ENCODE measurements at regions not wholly inside any gene's neighbourhood (a gene's known extent, or its start where the extent isn't known, plus 50 kb on each side); places are given as distances from the start of the nearest gene placed in this dataset.
"Not testable (repeated sequence)": the region's sequence is repeated elsewhere in the genome, so short reads cannot be mapped to it uniquely, and the experiment has no call there.

GRCh38 chr16:87160234-87160636 lies 157.0 kb downstream of the C16orf95 start:
- ChIA-PET POLR2A (interaction anchor here (0.9 kb wide), 1 partner anchor 10 kb away, joined by 3 read pairs; no protein-coding TSS in a partner anchor), CTCF (interaction anchor here (0.8 kb wide), 1 partner anchor 456 kb away, joined by 3 read pairs; no protein-coding TSS in a partner anchor)
- H3K27me3 Mint-ChIP-seq (ENCODE audit: low read depth), result peaks cover 3% of the 10 kb centered on the region; the same call in 1 of the 2 replicates
- TF ChIP-seq GTF2I (CRISPR knock-in tag; conservative IDR thresholded peaks at IDR 0.05), result no peak
- H3K9me3 Mint-ChIP-seq, result peaks cover 5% of the 10 kb centered on the region
- ATAC-seq (no peak), DNase-seq (ENCODE audit: low spot score) (no peak)
- H3K36me3 Mint-ChIP-seq, result no peaks in the 10 kb centered on the region
- H3K27ac Mint-ChIP-seq, result no peak overlapping the region
- no peak overlapping the region for H3K4me3 Mint-ChIP-seq
- H3K4me1 Mint-ChIP-seq, result 0 out of 2 replicates have a peak, but pooled peaks cover 2% of the 10 kb centered on the region

DNA sequence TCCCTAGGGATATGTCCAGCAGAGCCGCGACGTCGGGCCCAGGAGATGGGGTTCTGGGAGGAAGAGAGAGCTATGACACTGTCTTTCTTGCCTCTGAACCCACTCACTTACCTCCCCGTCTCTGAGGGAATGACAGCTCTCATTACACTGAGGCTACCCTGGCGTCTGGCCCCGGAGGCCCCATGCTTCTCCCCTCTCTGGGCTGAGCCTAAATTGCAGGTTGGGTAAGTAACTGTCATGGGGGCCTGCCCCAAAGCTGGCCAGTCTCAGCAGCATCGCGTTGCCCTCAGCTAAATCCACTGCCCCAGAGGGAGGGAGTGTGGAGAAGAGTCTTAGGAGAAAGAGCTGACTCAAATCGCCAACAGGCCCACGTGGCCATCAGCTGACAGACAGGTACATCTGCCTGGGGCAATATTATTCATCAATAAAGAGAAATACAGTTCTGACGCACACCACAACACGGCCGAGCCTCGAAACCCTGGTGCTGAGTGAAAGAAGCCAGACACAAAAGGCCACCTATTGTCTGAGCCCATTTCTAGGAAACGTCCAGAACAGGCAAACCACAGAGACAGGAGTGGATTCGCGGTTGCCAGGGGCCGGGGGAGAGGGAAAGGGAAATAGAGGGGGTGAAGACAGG lies 156.4 kb downstream of the C16orf95 start:
- H3K27ac Mint-ChIP-seq, result no peak overlapping the region
- ATAC-seq (no peak), DNase-seq (ENCODE audit: low spot score) (no peak)
- no peak overlapping the region for H3K4me3 Mint-ChIP-seq
- 0 out of 2 replicates have a peak, but pooled peaks cover 2% of the 10 kb centered on the region for H3K4me1 Mint-ChIP-seq
- TF ChIP-seq SMAD3 (CRISPR knock-in tag; IDR thresholded peaks at IDR 0.05; ENCODE audit: borderline replicate concordance) (no peak), ETV6 (CRISPR knock-in tag; IDR thresholded peaks at IDR 0.05) (no peak), CBFB (CRISPR knock-in tag; IDR thresholded peaks at IDR 0.05; ENCODE audit: low read depth) (no peak)
- TF ChIP-seq, protein P1, sequence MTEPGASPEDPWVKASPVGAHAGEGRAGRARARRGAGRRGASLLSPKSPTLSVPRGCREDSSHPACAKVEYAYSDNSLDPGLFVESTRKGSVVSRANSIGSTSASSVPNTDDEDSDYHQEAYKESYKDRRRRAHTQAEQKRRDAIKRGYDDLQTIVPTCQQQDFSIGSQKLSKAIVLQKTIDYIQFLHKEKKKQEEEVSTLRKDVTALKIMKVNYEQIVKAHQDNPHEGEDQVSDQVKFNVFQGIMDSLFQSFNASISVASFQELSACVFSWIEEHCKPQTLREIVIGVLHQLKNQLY (CRISPR knock-in tag; IDR thresholded peaks at IDR 0.05), result no peak
- POLR2A ChIA-PET, result interaction anchor here (0.9 kb wide), 1 partner anchor 11 kb away, joined by 3 read pairs; no protein-coding TSS in a partner anchor
- peaks cover 3% of the 10 kb centered on the region; the same call in 1 of the 2 replicates for H3K27me3 Mint-ChIP-seq (ENCODE audit: low read depth)
- peaks cover 3% of the 10 kb centered on the region; the same call in 1 of the 2 replicates for H3K9me3 Mint-ChIP-seq
- no peaks in the 10 kb centered on the region for H3K36me3 Mint-ChIP-seq
- CTCF ChIA-PET, result interaction anchor here (0.8 to 1.3 kb wide), 2 partner anchors 84 to 456 kb away, joined by 3 read pairs; no protein-coding TSS in a partner anchor

DNA sequence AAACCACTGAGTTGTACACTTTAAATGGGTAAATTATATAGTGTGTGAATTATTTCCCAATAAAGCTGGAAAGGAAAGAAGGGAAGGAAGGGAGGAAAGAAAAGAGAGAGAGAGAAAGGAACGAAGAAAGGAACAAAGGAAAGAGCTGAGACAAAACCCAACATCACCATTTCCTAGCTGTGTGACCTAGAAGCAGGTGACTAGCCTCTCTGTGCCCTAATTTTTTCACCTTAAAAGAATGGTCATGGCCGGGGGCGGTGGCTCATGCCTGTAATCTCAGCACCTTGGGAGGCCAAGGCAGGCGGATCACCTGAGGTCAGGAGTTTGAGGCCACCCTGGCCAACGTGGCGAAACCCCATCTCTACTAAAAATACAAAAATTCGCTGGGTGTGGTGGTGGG lies 155.8 kb downstream of the C16orf95 start:
- CTCF ChIA-PET, result interaction anchor here (1.0 to 1.3 kb wide), 2 partner anchors 84 to 287 kb away, joined by 3 read pairs; no protein-coding TSS in a partner anchor
- ATAC-seq, POLR2A ChIA-PET: not testable (repeated sequence)

GRCh38 chr16:87161822-87162676 lies 155.1 kb downstream of the C16orf95 start:
- H3K36me3 Mint-ChIP-seq, result no peaks in the 10 kb centered on the region
- H3K9me3 Mint-ChIP-seq, result peaks cover 4% of the 10 kb centered on the region
- no peak overlapping the region for H3K27ac Mint-ChIP-seq
- POLR2A ChIA-PET, result no interaction called here
- CTCF ChIA-PET, result interaction anchor here (1.0 to 1.3 kb wide), 2 partner anchors 85 to 288 kb away, joined by 3 read pairs; no protein-coding TSS in a partner anchor
- H3K4me1 Mint-ChIP-seq, result 0 out of 2 replicates have a peak, but pooled peaks cover 2% of the 10 kb centered on the region
- no peak overlapping the region for H3K4me3 Mint-ChIP-seq
- DNase-seq (ENCODE audit: low spot score), result no peak
- H3K27me3 Mint-ChIP-seq (ENCODE audit: low read depth), result peaks cover 3% of the 10 kb centered on the region; the same call in 1 of the 2 replicates
- ATAC-seq, result no peak
- TF ChIP-seq PRDM15 (CRISPR knock-in tag; IDR thresholded peaks at IDR 0.05) (no peak), ATF1 (CRISPR knock-in tag; IDR thresholded peaks at IDR 0.05) (no peak), TCF7 (CRISPR knock-in tag; IDR thresholded peaks at IDR 0.05; ENCODE audit: low read depth) (no peak), GRHL2 (CRISPR knock-in tag; IDR thresholded peaks at IDR 0.05; ENCODE audit: insufficient replicate concordance, severe bottlenecking) (no peak), HMGA2 (CRISPR knock-in tag; IDR thresholded peaks at IDR 0.05) (no peak), TP53 (CRISPR knock-in tag; IDR thresholded peaks at IDR 0.05) (no peak), TEAD4 (CRISPR knock-in tag; IDR thresholded peaks at IDR 0.05) (no peak), NR3C1 (CRISPR knock-in tag; conservative IDR thresholded peaks at IDR 0.05; ENCODE audit: low read depth) (no peak), ZNF232 (CRISPR knock-in tag; IDR thresholded peaks at IDR 0.05) (no peak), SMAD3 (CRISPR knock-in tag; IDR thresholded peaks at IDR 0.05; ENCODE audit: borderline replicate concordance) (no peak)
- TF ChIP-seq, protein P2, sequence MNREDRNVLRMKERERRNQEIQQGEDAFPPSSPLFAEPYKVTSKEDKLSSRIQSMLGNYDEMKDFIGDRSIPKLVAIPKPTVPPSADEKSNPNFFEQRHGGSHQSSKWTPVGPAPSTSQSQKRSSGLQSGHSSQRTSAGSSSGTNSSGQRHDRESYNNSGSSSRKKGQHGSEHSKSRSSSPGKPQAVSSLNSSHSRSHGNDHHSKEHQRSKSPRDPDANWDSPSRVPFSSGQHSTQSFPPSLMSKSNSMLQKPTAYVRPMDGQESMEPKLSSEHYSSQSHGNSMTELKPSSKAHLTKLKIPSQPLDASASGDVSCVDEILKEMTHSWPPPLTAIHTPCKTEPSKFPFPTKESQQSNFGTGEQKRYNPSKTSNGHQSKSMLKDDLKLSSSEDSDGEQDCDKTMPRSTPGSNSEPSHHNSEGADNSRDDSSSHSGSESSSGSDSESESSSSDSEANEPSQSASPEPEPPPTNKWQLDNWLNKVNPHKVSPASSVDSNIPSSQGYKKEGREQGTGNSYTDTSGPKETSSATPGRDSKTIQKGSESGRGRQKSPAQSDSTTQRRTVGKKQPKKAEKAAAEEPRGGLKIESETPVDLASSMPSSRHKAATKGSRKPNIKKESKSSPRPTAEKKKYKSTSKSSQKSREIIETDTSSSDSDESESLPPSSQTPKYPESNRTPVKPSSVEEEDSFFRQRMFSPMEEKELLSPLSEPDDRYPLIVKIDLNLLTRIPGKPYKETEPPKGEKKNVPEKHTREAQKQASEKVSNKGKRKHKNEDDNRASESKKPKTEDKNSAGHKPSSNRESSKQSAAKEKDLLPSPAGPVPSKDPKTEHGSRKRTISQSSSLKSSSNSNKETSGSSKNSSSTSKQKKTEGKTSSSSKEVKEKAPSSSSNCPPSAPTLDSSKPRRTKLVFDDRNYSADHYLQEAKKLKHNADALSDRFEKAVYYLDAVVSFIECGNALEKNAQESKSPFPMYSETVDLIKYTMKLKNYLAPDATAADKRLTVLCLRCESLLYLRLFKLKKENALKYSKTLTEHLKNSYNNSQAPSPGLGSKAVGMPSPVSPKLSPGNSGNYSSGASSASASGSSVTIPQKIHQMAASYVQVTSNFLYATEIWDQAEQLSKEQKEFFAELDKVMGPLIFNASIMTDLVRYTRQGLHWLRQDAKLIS (CRISPR knock-in tag; IDR thresholded peaks at IDR 0.05; ENCODE audit: borderline replicate concordance), result no peak
- TF ChIP-seq, protein P3, sequence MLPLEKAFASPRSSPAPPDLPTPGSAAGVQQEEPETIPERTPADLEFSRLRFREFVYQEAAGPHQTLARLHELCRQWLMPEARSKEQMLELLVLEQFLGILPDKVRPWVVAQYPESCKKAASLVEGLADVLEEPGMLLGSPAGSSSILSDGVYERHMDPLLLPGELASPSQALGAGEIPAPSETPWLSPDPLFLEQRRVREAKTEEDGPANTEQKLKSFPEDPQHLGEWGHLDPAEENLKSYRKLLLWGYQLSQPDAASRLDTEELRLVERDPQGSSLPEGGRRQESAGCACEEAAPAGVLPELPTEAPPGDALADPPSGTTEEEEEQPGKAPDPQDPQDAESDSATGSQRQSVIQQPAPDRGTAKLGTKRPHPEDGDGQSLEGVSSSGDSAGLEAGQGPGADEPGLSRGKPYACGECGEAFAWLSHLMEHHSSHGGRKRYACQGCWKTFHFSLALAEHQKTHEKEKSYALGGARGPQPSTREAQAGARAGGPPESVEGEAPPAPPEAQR (CRISPR knock-in tag; IDR thresholded peaks at IDR 0.05), result no peak

More for the DNA sequence above, 155.8 kb downstream of the C16orf95 start:
- not testable (repeated sequence) for DNase-seq (ENCODE audit: low spot score); H3K27me3 Mint-ChIP-seq (ENCODE audit: low read depth); H3K36me3 Mint-ChIP-seq; H3K27ac Mint-ChIP-seq; H3K4me1 Mint-ChIP-seq; H3K4me3 Mint-ChIP-seq; H3K9me3 Mint-ChIP-seq
